HEK293 (cell line): ENCODE measurements at regions not wholly inside any gene's neighbourhood (a gene's known extent, or its start where the extent isn't known, plus 50 kb on each side); places are given as distances from the start of the nearest gene placed in this dataset.

Experiments used
- TF ChIP-seq, protein P1 (sequence below): fragments of 450-650 bp; formaldehyde crosslinking; IDR thresholded peaks from 2 replicates; pipeline ENCODE4 v1.5.1; 2016; ENCODE audit warnings: missing biosample characterization, missing genetic modification characterization
- TF ChIP-seq, protein P2 (sequence below): fragments of 450-650 bp; formaldehyde crosslinking; IDR thresholded peaks from 2 replicates; pipeline ENCODE4 v1.5.1; 2016; ENCODE audit warnings: missing biosample characterization, missing genetic modification characterization

DNA sequence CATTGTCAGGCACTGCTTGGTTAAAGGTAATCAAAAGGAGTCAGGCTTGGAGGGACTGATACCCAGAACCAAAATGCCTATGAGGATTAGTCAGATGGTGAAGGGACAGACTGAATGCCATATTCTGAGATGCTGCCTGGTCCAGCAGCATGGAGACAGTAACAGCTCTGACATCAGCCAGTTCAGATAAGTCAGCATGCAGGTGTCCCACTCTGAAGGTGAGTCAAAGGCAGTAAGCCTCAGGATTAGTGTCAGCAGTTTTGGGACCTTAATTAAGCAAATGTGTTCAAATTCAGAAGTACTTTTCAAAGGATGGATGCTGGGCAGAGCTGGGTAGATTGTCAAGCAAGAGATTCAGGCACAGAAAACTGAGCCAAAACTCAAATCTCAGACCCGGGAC, 198.4 kb downstream of the RPS12 start:
- TF ChIP-seq, protein P1, sequence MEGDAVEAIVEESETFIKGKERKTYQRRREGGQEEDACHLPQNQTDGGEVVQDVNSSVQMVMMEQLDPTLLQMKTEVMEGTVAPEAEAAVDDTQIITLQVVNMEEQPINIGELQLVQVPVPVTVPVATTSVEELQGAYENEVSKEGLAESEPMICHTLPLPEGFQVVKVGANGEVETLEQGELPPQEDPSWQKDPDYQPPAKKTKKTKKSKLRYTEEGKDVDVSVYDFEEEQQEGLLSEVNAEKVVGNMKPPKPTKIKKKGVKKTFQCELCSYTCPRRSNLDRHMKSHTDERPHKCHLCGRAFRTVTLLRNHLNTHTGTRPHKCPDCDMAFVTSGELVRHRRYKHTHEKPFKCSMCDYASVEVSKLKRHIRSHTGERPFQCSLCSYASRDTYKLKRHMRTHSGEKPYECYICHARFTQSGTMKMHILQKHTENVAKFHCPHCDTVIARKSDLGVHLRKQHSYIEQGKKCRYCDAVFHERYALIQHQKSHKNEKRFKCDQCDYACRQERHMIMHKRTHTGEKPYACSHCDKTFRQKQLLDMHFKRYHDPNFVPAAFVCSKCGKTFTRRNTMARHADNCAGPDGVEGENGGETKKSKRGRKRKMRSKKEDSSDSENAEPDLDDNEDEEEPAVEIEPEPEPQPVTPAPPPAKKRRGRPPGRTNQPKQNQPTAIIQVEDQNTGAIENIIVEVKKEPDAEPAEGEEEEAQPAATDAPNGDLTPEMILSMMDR (tag by site-specific recombination): no peak
- TF ChIP-seq, protein P2, sequence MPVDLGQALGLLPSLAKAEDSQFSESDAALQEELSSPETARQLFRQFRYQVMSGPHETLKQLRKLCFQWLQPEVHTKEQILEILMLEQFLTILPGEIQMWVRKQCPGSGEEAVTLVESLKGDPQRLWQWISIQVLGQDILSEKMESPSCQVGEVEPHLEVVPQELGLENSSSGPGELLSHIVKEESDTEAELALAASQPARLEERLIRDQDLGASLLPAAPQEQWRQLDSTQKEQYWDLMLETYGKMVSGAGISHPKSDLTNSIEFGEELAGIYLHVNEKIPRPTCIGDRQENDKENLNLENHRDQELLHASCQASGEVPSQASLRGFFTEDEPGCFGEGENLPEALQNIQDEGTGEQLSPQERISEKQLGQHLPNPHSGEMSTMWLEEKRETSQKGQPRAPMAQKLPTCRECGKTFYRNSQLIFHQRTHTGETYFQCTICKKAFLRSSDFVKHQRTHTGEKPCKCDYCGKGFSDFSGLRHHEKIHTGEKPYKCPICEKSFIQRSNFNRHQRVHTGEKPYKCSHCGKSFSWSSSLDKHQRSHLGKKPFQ (tag by site-specific recombination): no peak
